GM18511 (cell line): ENCODE measurements at regions not wholly inside any gene's neighbourhood (a gene's known extent, or its start where the extent isn't known, plus 50 kb on each side); places are given as distances from the start of the nearest gene placed in this dataset.

Experiments used
- ATAC-seq: cut with Tn5 transposase; IDR thresholded peaks from one replicate; pipeline ENCODE4 v1.9.1; 2021; ENCODE audit warnings: mild to moderate bottlenecking, moderate library complexity; ENCODE audit not compliant: unreplicated experiment

- no peak for ATAC-seq
These were observed 216.3 kb upstream of the ITGA4 start for GRCh38 chr2:181240844-181241243.

- ATAC-seq: no peak
These were observed 215.8 kb upstream of the ITGA4 start for GRCh38 chr2:181241366-181241765.

- ATAC-seq: peak; percentile 97
These were observed 215.4 kb upstream of the ITGA4 start for GRCh38 chr2:181241797-181242196.

GRCh38 chr2:181242262-181242661, 214.9 kb upstream of the ITGA4 start:
- ATAC-seq: no peak

GRCh38 chr2:181243319-181243718, 213.9 kb upstream of the ITGA4 start:
- ATAC-seq: no peak

GRCh38 chr2:181250691-181251090, 206.5 kb upstream of the ITGA4 start:
- ATAC-seq: no peak

- ATAC-seq: peak; percentile 91
These were observed 204.7 kb upstream of the ITGA4 start for GRCh38 chr2:181252262-181253148.

- ATAC-seq: no peak
These were observed 203.7 kb upstream of the ITGA4 start for GRCh38 chr2:181253438-181253837.

- no peak for ATAC-seq
These were observed 201.5 kb upstream of the ITGA4 start for GRCh38 chr2:181255651-181256050.

- no peak for ATAC-seq
These were observed 198.5 kb upstream of the ITGA4 start for GRCh38 chr2:181258720-181259119.

- ATAC-seq: no peak
These were observed 194.4 kb upstream of the ITGA4 start for GRCh38 chr2:181262782-181263181.

- no peak for ATAC-seq
These were observed 193.2 kb upstream of the ITGA4 start for GRCh38 chr2:181264001-181264400.

- ATAC-seq: no peak
These were observed 192.7 kb upstream of the ITGA4 start for GRCh38 chr2:181264441-181264840.

GRCh38 chr2:181266614-181267013, 190.6 kb upstream of the ITGA4 start:
- no peak for ATAC-seq

GRCh38 chr2:181268174-181268867, 188.9 kb upstream of the ITGA4 start:
- peak; percentile 77 for ATAC-seq

GRCh38 chr2:181273986-181274385, 183.2 kb upstream of the ITGA4 start:
- ATAC-seq: no peak

- ATAC-seq: no peak
These were observed 181.5 kb upstream of the ITGA4 start for GRCh38 chr2:181275643-181276070.

GRCh38 chr2:181281206-181281832, 175.9 kb upstream of the ITGA4 start:
- peak; percentile 73 for ATAC-seq

- no peak for ATAC-seq
These were observed 172.1 kb upstream of the ITGA4 start for GRCh38 chr2:181285116-181285515.

GRCh38 chr2:181289698-181290097, 167.5 kb upstream of the ITGA4 start:
- ATAC-seq: no peak

GRCh38 chr2:181290182-181290581, 167.0 kb upstream of the ITGA4 start:
- ATAC-seq: no peak

GRCh38 chr2:181294979-181295378, 162.2 kb upstream of the ITGA4 start:
- no peak for ATAC-seq
